Tibial nerve (tissue), 4 donors: ENCODE measurements at regions not wholly inside any gene's neighbourhood (a gene's known extent, or its start where the extent isn't known, plus 50 kb on each side); places are given as distances from the start of the nearest gene placed in this dataset.
"Not testable (repeated sequence)": the region's sequence is repeated elsewhere in the genome, so short reads cannot be mapped to it uniquely, and the experiment has no call there.

Experiments used
- CTCF ChIP-seq, 5 experiments: fragments of 200-600 bp in 3 of 5; fragments of 450-650 bp in 2 of 5; sonication (generic) in 3 of 5; IDR thresholded peaks; one replicate each; pipeline ENCODE4 v1.5.1; 2016 to 2019; ENCODE audit warnings: antibody characterized with exemption in 5 of 5, mild to moderate bottlenecking in 3 of 5, moderate library complexity in 2 of 5
- EP300 ChIP-seq, 2 donors: sonication (generic); formaldehyde crosslinking; IDR thresholded peaks; one replicate each; pipeline ENCODE4 v1.6.1; 2017; ENCODE audit warnings: antibody characterized with exemption in 2 of 2, mild to moderate bottlenecking in 1 of 2
- POLR2A ChIP-seq, 2 donors: fragments of 450-650 bp; IDR thresholded peaks; one replicate each; pipeline ENCODE4 v1.6.1; 2017; ENCODE audit warnings: antibody characterized with exemption in 2 of 2, mild to moderate bottlenecking in 2 of 2, moderate library complexity in 2 of 2

- TF ChIP-seq CTCF, POLR2A, EP300 (IDR thresholded peaks at IDR 0.05): not testable (repeated sequence)
These were observed 188.9 kb downstream of the ZNF92 start for GRCh38 chr7:65562522-65562921.
